ENCODE measurements at regions not wholly inside any gene's neighbourhood (a gene's known extent, or its start where the extent isn't known, plus 50 kb on each side); places are given as distances from the start of the nearest gene placed in this dataset.

DNA sequence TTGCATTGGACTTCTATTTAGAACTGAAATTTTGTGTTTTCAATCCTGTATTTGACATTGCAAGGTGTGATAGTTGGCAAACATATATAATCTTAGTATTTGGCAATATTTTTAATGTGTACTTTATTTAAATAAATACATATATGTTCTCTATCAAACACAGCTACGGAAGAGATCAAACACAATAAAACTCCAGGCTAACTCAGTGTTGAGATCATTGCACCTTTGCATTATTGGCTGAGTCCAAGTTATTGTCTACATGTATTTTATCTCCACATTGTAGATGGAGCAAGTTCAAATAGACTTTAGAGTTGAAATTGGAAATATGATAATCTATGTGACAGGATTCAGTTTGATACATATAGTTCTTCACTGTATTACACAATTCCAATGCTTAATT is 176.7 kb downstream of the ST6GAL2 start:
- no peak for DNase-seq (ENCODE audit: low spot score)

DNA sequence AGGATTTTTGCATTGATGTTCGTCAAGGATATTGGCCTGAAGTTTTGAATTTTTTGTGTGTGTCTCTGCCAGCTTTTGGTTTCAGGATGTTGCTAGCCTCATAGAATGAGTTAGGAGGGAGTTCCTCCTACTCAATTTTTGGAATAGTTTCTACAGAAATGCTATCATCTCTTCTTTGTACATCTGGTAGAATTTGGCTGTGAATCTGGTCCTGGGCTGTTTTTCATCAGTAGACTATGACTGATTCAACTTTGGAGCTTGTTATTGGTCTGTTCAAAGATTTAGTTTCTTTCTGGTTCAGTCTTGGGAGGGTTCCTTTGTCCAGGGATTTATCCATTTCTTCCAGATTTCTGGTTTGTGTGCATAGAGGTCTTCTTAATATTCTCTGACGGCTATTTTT is 166.7 kb downstream of the ST6GAL2 start:
- DNase-seq (ENCODE audit: low spot score) = no peak

DNA sequence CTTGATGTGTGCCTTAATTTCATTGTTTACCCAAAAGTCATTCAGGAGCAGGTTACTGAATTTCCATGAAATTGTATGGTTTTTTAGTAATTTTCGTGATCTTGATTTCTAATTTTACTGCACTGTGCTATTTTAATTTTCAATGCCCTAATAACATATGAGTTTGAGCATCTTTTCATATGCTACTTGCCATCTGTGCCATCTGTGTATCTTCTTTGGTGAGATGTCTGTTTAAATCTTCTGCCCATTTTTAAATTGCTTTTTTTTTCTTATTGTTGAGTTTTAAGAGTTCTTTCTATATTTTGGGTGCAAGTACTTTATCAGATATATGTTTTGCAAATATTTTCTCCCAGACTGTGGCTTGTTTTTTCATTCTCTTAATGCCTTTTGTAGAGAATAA is 165.9 kb downstream of the ST6GAL2 start:
- no peak for DNase-seq (ENCODE audit: low spot score)

DNA sequence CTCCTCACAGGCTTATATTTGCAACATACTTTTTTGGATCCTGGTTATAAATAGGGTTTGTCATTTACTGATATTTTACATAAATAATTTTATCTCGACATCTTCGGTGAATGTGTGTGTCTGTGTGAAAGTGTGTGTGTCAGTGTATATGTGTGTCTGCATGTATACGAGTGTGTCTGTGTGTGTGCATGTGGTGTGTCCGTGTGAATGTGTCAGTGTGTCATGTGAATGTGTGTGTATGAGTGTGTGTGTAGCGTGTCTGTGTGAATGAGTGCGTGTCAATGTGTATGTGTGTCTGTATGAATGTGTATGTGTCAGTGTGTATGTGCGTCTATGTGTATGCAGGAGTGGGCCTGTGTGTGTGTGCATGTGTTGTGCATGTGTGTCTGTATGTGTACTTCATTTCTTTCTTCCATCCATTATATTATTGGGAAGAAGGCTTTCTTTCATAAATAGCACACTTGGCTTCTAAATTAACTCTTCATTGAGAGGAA is 161.6 kb downstream of the ST6GAL2 start:
- DNase-seq (ENCODE audit: low spot score) = no peak

DNA sequence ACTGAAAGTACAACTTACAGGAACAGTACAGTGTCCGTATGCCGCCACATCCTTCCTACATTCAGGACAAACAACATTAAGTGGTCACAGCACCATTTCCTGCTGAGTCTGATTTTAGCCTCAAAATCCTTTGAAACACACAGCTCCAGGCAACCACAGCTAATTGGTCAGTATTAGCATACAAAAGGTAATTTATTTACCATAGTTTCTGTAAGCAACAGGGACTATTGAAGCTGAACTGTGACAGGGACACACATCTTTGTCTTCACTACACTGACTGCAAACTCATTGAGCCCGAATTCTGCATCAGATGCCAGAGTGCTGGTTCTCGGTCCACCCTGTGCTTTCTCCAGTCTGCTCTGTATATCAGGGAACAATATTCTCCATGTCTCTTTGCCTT is 151.8 kb downstream of the ST6GAL2 start:
- no peak for DNase-seq (ENCODE audit: low spot score)

DNA sequence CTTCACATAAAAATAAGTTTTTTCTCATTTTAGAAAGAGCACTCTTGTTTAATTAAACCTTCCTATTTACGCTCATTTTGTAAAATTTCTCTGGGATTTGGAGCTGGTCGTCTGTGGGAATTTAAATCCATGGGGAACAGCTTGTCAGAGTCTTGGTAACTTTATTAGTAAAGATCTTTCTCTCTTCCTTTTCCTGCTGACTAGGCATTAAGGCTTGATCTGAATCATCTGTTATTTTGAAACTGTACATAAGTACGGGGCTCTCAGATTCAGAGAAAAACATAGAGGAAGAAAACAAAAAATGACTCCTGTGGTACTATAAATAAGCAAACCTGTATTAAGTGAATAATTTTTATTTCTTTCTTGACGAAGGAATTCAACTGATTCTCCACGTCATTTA is 150.2 kb downstream of the ST6GAL2 start:
- DNase-seq (ENCODE audit: low spot score) = no peak

DNA sequence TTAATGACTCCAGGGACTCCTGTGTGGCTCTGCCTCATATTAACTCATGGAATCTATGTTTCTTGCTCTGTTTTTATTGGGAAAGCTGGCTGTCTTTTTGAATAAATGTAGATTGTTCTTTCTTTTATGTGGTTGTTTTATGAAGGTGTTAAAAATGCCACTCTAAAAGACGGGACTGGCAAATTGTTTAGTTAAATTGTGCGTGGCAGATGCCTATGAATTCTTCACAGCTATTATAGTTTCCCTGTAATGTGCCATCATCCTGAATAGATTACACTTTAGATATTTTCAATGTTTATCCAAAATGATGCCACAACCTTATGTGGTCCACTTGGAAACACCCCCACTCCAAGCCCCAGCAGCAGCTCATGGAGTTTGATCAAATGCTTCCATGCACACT is 149.7 kb downstream of the ST6GAL2 start:
- DNase-seq (ENCODE audit: low spot score) = no peak

DNA sequence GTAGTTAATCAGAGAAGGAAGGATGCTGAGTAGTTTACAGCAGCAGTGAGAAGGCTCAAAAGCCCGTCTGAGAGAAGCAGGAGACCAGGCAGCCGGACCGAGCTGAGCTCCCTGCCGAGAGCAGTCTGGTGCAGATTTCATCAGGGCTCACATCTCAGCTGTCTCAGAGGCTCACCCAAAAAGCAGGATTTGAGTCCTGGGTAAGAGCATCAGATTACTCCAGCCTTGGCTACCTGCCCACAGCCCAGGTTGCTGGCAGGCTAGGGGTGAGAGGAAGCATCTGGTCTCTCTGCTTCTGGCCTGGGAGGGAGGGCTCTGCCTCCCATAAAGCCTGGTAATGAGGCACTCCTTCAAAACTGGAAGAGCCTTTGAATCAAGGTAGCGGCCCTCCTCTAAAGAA is 140.5 kb downstream of the ST6GAL2 start:
- DNase-seq (ENCODE audit: low spot score) = no peak

DNA sequence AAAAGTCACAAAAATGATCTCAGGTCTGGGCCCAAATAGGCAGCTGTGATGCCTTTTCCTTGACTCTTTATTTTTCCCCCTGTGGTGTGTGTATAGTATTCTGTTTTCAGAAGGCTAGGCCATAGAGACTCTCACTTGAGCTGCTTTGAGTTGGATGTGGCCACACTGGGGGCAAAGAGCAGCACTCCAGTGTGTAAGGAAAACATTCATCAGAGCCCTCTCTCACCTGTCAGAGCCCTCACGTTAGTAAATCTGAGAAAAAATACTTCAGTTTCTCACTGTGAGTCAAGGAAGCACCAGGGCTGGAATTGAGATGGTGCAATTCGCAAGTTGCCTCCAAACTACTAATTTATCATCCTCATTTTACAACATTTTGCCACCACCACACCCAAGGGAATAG is 136.1 kb downstream of the ST6GAL2 start:
- DNase-seq (ENCODE audit: low spot score) = no peak

Measured in kidney capillary endothelial cell (primary cell).